WTC11 (cell line): ENCODE measurements at regions not wholly inside any gene's neighbourhood (a gene's known extent, or its start where the extent isn't known, plus 50 kb on each side); places are given as distances from the start of the nearest gene placed in this dataset.

Source experiments
- ATAC-seq: fragments of 200-7000 bp; cut with Tn5 transposase; 2 replicates; pipeline ENCODE4 v1.10.0; 2021; ENCODE audit warnings: mild to moderate bottlenecking, moderate library complexity
- CTCF ChIA-PET: fragments of 300-600 bp; sonication (Branson Sonifier 250); formaldehyde crosslinking; loops from one replicate; lab custom pipeline; 2021; ENCODE audit warnings: antibody characterized with exemption; lab: Charles Lee
- POLR2A ChIA-PET: fragments of 350-600 bp; sonication (Branson Sonifier 250); formaldehyde crosslinking; loops from one replicate; lab custom pipeline; 2021; ENCODE audit warnings: antibody characterized with exemption; lab: Charles Lee
- DNase-seq: peaks from one replicate; pipeline ENCODE4 v3.0.0; 2021; ENCODE audit warnings: low spot score
- H3K27ac Mint-ChIP-seq: 2 replicates; pipeline ENCODE4 v1.8.0; 2021; ENCODE audit warnings: mixed read lengths
- H3K27me3 Mint-ChIP-seq: 2 replicates; pipeline ENCODE4 v1.8.0; 2021; ENCODE audit warnings: low read depth, mild to moderate bottlenecking, moderate library complexity, mixed read lengths
- H3K36me3 Mint-ChIP-seq: 2 replicates; pipeline ENCODE4 v1.8.0; 2021; ENCODE audit warnings: mixed read lengths
- H3K4me1 Mint-ChIP-seq: 2 replicates; pipeline ENCODE4 v1.8.0; 2022; ENCODE audit warnings: mixed read lengths
- H3K4me3 Mint-ChIP-seq: 2 replicates; pipeline ENCODE4 v1.8.0; 2021; ENCODE audit warnings: mild to moderate bottlenecking, moderate library complexity, mixed read lengths
- H3K9me3 Mint-ChIP-seq: 2 replicates; pipeline ENCODE4 v1.8.0; 2021; ENCODE audit warnings: mixed read lengths
- CREM ChIP-seq: sonication (generic); formaldehyde crosslinking; IDR thresholded peaks from 2 replicates; pipeline ENCODE4 v1.8.1; 2022; ENCODE audit warnings: mild to moderate bottlenecking, missing genetic modification reagents, moderate library complexity
- ELF4 ChIP-seq: sonication (generic); formaldehyde crosslinking; IDR thresholded peaks from 2 replicates; pipeline ENCODE4 v1.8.1; 2022; ENCODE audit warnings: low read depth, mild to moderate bottlenecking, moderate library complexity, missing genetic modification reagents
- ESRRA ChIP-seq: sonication (generic); formaldehyde crosslinking; IDR thresholded peaks from 2 replicates; pipeline ENCODE4 v1.8.1; 2022; ENCODE audit warnings: mild to moderate bottlenecking, missing genetic modification reagents, borderline replicate concordance
- FOXP1 ChIP-seq: sonication (generic); formaldehyde crosslinking; IDR thresholded peaks from 2 replicates; pipeline ENCODE4 v1.8.0; 2022; ENCODE audit warnings: missing genetic modification reagents, mild to moderate bottlenecking, moderate library complexity, borderline replicate concordance
- HMGXB4 ChIP-seq: sonication (generic); formaldehyde crosslinking; IDR thresholded peaks from 2 replicates; pipeline ENCODE4 v1.8.1; 2023; ENCODE audit warnings: mild to moderate bottlenecking, moderate library complexity, missing genetic modification reagents
- JAZF1 ChIP-seq: fragments of 250-450 bp; sonication (Bioruptor Pico); IDR thresholded peaks from 2 replicates; pipeline ENCODE4 v1.9.0; 2021; ENCODE audit warnings: moderate library complexity, mild to moderate bottlenecking, inconsistent platforms
- JUN ChIP-seq: sonication (generic); formaldehyde crosslinking; IDR thresholded peaks from 2 replicates; pipeline ENCODE4 v1.8.0; 2023; ENCODE audit warnings: mild to moderate bottlenecking, missing genetic modification reagents
- KAT7 ChIP-seq: sonication (generic); formaldehyde crosslinking; IDR thresholded peaks from 2 replicates; pipeline ENCODE4 v1.8.1; 2023; ENCODE audit warnings: missing genetic modification reagents, mild to moderate bottlenecking, borderline replicate concordance
- OVOL2 ChIP-seq: fragments of 250-450 bp; sonication (Bioruptor Pico); IDR thresholded peaks from 2 replicates; pipeline ENCODE4 v1.9.0; 2021; ENCODE audit warnings: mild to moderate bottlenecking, borderline replicate concordance
- SMAD3 ChIP-seq: sonication (generic); formaldehyde crosslinking; IDR thresholded peaks from 2 replicates; pipeline ENCODE4 v1.8.0; 2022; ENCODE audit warnings: missing genetic modification reagents, mild to moderate bottlenecking, borderline replicate concordance
- SP1 ChIP-seq: sonication (generic); formaldehyde crosslinking; conservative IDR thresholded peaks from 2 replicates; pipeline ENCODE4 v1.8.1; 2022; ENCODE audit warnings: missing genetic modification reagents
- USF2 ChIP-seq: sonication (generic); formaldehyde crosslinking; IDR thresholded peaks from 2 replicates; pipeline ENCODE4 v1.8.1; 2023; ENCODE audit warnings: mild to moderate bottlenecking, missing genetic modification reagents, moderate library complexity
- ZMAT4 ChIP-seq: fragments of 250-450 bp; sonication (Bioruptor Pico); IDR thresholded peaks from 2 replicates; pipeline ENCODE4 v1.9.0; 2021; ENCODE audit warnings: mild to moderate bottlenecking
- ZNF232 ChIP-seq: sonication (generic); formaldehyde crosslinking; IDR thresholded peaks from 2 replicates; pipeline ENCODE4 v1.8.0; 2022; ENCODE audit warnings: mild to moderate bottlenecking, missing genetic modification reagents
- ZNF396 ChIP-seq: fragments of 250-450 bp; sonication (Bioruptor Pico); IDR thresholded peaks from 2 replicates; pipeline ENCODE4 v1.8.0; 2021; ENCODE audit warnings: mild to moderate bottlenecking, moderate library complexity, borderline replicate concordance
- TF ChIP-seq, protein P1 (sequence below): sonication (generic); formaldehyde crosslinking; conservative IDR thresholded peaks from 2 replicates; pipeline ENCODE4 v1.8.1; 2023; ENCODE audit warnings: mild to moderate bottlenecking, low read depth, missing genetic modification reagents, moderate library complexity
- TF ChIP-seq, protein P2 (sequence below): sonication (generic); formaldehyde crosslinking; IDR thresholded peaks from 2 replicates; pipeline ENCODE4 v1.8.0; 2023; ENCODE audit warnings: missing genetic modification reagents, mild to moderate bottlenecking, borderline replicate concordance
- TF ChIP-seq, protein P3 (sequence below): fragments of 250-450 bp; sonication (Bioruptor Pico); conservative IDR thresholded peaks from 2 replicates; pipeline ENCODE4 v1.9.0; 2021; ENCODE audit warnings: mild to moderate bottlenecking
- TF ChIP-seq, protein P4 (sequence below): sonication (generic); formaldehyde crosslinking; IDR thresholded peaks from 2 replicates; pipeline ENCODE4 v1.8.0; 2022; ENCODE audit warnings: missing genetic modification reagents

- TF ChIP-seq USF2 (CRISPR knock-in tag) (no peak), KAT7 (CRISPR knock-in tag) (no peak)
These were observed 171.4 kb downstream of the SOX4 start (continued) for GRCh38 chr6:21764989-21765388.

- Mint-ChIP-seq H3K9me3 (no peaks in the 10 kb centered on the region), H3K36me3 (peaks cover 2% of the 10 kb centered on the region; the same call in 1 of the 2 replicates), H3K4me1 (peaks cover 76% of the 10 kb centered on the region), H3K4me3 (no peak overlapping the region), H3K27me3 (no peaks in the 10 kb centered on the region), H3K27ac (peak overlapping the region; percentile 96)
- ATAC-seq (no peak), DNase-seq (no peak)
- TF ChIP-seq CREM (CRISPR knock-in tag) (no peak), ELF4 (CRISPR knock-in tag) (no peak), HMGXB4 (CRISPR knock-in tag) (no peak), JAZF1 (CRISPR knock-in tag) (no peak), SMAD3 (CRISPR knock-in tag) (no peak), JUN (CRISPR knock-in tag) (no peak), ZMAT4 (CRISPR knock-in tag) (no peak), SP1 (CRISPR knock-in tag) (no peak), ZNF232 (CRISPR knock-in tag) (no peak), OVOL2 (CRISPR knock-in tag) (no peak), ESRRA (CRISPR knock-in tag) (no peak), ZNF396 (CRISPR knock-in tag) (no peak), FOXP1 (CRISPR knock-in tag) (no peak)
- TF ChIP-seq, protein P1, sequence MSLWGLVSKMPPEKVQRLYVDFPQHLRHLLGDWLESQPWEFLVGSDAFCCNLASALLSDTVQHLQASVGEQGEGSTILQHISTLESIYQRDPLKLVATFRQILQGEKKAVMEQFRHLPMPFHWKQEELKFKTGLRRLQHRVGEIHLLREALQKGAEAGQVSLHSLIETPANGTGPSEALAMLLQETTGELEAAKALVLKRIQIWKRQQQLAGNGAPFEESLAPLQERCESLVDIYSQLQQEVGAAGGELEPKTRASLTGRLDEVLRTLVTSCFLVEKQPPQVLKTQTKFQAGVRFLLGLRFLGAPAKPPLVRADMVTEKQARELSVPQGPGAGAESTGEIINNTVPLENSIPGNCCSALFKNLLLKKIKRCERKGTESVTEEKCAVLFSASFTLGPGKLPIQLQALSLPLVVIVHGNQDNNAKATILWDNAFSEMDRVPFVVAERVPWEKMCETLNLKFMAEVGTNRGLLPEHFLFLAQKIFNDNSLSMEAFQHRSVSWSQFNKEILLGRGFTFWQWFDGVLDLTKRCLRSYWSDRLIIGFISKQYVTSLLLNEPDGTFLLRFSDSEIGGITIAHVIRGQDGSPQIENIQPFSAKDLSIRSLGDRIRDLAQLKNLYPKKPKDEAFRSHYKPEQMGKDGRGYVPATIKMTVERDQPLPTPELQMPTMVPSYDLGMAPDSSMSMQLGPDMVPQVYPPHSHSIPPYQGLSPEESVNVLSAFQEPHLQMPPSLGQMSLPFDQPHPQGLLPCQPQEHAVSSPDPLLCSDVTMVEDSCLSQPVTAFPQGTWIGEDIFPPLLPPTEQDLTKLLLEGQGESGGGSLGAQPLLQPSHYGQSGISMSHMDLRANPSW = no peak
- TF ChIP-seq, protein P2, sequence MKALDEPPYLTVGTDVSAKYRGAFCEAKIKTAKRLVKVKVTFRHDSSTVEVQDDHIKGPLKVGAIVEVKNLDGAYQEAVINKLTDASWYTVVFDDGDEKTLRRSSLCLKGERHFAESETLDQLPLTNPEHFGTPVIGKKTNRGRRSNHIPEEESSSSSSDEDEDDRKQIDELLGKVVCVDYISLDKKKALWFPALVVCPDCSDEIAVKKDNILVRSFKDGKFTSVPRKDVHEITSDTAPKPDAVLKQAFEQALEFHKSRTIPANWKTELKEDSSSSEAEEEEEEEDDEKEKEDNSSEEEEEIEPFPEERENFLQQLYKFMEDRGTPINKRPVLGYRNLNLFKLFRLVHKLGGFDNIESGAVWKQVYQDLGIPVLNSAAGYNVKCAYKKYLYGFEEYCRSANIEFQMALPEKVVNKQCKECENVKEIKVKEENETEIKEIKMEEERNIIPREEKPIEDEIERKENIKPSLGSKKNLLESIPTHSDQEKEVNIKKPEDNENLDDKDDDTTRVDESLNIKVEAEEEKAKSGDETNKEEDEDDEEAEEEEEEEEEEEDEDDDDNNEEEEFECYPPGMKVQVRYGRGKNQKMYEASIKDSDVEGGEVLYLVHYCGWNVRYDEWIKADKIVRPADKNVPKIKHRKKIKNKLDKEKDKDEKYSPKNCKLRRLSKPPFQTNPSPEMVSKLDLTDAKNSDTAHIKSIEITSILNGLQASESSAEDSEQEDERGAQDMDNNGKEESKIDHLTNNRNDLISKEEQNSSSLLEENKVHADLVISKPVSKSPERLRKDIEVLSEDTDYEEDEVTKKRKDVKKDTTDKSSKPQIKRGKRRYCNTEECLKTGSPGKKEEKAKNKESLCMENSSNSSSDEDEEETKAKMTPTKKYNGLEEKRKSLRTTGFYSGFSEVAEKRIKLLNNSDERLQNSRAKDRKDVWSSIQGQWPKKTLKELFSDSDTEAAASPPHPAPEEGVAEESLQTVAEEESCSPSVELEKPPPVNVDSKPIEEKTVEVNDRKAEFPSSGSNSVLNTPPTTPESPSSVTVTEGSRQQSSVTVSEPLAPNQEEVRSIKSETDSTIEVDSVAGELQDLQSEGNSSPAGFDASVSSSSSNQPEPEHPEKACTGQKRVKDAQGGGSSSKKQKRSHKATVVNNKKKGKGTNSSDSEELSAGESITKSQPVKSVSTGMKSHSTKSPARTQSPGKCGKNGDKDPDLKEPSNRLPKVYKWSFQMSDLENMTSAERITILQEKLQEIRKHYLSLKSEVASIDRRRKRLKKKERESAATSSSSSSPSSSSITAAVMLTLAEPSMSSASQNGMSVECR (CRISPR knock-in tag) = no peak
- TF ChIP-seq, protein P3, sequence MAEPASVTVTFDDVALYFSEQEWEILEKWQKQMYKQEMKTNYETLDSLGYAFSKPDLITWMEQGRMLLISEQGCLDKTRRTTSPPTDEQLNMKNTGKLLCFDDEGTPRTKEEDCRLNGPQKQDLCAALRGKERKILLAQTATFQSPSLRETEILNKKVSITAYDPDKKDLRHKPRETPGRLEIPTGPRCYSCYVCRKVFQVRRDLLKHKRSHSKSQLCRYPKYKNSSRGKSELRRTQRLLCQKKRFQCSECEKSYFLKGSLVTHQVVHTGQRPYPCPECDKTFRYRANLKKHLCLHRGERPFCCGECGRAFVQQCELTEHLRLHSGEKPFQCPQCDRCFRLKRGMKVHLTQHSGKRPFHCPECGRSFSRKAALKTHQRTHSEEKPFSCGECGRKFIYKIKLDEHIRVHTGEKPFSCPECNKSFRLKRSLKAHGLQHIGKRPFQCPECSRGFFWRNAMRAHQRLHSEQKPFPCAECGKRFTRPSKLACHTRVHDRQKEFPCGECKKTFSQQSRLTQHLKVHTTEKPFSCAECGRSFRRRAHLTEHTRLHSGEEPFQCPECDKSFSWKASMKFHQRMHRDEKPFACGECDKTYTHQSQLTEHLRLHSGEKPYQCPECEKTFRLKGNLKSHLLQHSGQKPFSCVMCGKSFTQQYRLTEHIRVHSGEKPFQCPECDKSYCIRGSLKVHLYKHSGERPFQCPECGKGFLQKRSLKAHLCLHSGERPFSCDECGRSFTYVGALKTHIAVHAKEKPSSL = no peak
- TF ChIP-seq, protein P4, sequence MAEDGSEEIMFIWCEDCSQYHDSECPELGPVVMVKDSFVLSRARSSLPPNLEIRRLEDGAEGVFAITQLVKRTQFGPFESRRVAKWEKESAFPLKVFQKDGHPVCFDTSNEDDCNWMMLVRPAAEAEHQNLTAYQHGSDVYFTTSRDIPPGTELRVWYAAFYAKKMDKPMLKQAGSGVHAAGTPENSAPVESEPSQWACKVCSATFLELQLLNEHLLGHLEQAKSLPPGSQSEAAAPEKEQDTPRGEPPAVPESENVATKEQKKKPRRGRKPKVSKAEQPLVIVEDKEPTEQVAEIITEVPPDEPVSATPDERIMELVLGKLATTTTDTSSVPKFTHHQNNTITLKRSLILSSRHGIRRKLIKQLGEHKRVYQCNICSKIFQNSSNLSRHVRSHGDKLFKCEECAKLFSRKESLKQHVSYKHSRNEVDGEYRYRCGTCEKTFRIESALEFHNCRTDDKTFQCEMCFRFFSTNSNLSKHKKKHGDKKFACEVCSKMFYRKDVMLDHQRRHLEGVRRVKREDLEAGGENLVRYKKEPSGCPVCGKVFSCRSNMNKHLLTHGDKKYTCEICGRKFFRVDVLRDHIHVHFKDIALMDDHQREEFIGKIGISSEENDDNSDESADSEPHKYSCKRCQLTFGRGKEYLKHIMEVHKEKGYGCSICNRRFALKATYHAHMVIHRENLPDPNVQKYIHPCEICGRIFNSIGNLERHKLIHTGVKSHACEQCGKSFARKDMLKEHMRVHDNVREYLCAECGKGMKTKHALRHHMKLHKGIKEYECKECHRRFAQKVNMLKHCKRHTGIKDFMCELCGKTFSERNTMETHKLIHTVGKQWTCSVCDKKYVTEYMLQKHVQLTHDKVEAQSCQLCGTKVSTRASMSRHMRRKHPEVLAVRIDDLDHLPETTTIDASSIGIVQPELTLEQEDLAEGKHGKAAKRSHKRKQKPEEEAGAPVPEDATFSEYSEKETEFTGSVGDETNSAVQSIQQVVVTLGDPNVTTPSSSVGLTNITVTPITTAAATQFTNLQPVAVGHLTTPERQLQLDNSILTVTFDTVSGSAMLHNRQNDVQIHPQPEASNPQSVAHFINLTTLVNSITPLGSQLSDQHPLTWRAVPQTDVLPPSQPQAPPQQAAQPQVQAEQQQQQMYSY (CRISPR knock-in tag) = no peak
- ChIA-PET POLR2A (no interaction called here), CTCF (no interaction called here)
These were observed 174.5 kb downstream of the SOX4 start for GRCh38 chr6:21767891-21768648.
